ENCODE measurements at regions not wholly inside any gene's neighbourhood (a gene's known extent, or its start where the extent isn't known, plus 50 kb on each side); places are given as distances from the start of the nearest gene placed in this dataset.
"Not testable (repeated sequence)": the region's sequence is repeated elsewhere in the genome, so short reads cannot be mapped to it uniquely, and the experiment has no call there.

- TF ChIP-seq CTCF, POLR2AphosphoS5, POLR2A (IDR thresholded peaks at IDR 0.05): not testable (repeated sequence)
Measured at GRCh38 chrY:12395381-12396120, 305.5 kb upstream of the USP9Y start.
